ENCODE measurements at regions not wholly inside any gene's neighbourhood (a gene's known extent, or its start where the extent isn't known, plus 50 kb on each side); places are given as distances from the start of the nearest gene placed in this dataset.

GRCh38 chr2:139378373-139378772, 598.2 kb upstream of the NXPH2 start:
- Histone ChIP-seq H3K4me3 (replicated peaks in 1 of 3; ENCODE audit: insufficient read depth in 1 of 3, low read depth in 1 of 3, low read length in 3 of 3) (no peak overlapping the region), H3K36me3 (ENCODE audit: control insufficient read depth in 2 of 2, extremely low read depth in 1 of 2, insufficient read depth in 2 of 2, low read length in 2 of 2) (no peaks in the 10 kb centered on the region), H2AFZ (ENCODE audit: low read depth, low read length) (no peak overlapping the region), H3K4me1 (ENCODE audit: control insufficient read depth, extremely low read depth, insufficient read depth, low read length) (no peaks in the 10 kb centered on the region), H3K9me1 (replicated peaks; ENCODE audit: control insufficient read depth, extremely low read depth, insufficient read depth, low read length) (no peaks in the 10 kb centered on the region), H3K79me2 (ENCODE audit: control insufficient read depth, insufficient read depth, low read length) (no peaks in the 10 kb centered on the region), H3K4me2 (ENCODE audit: insufficient read depth, low read length) (no peak overlapping the region), H3K9me3 (replicated peaks; ENCODE audit: control insufficient read depth, insufficient read depth, low read length) (no peaks in the 10 kb centered on the region), H4K20me1 (replicated peaks; ENCODE audit: control insufficient read depth, extremely low read depth, insufficient read depth, low read length) (no peaks in the 10 kb centered on the region), H3K27me3 (ENCODE audit: control insufficient read depth in 2 of 2, insufficient read depth in 2 of 2, low read length in 2 of 2) (no peaks in the 10 kb centered on the region), H3K9ac (replicated peaks; ENCODE audit: extremely low read depth, insufficient read depth, low read length) (no peak overlapping the region), H3K27ac (ENCODE audit: insufficient read depth, low read depth, low read length) (no peak overlapping the region)
- FAIRE-seq (no peak), DNase-seq (ENCODE audit: low read depth, low spot score) (no peak)
- ChIA-PET CTCF (no interaction called here), POLR2A (no interaction called here)
- intact Hi-C loops (cut with micrococcal nuclease): no loop called here
- no TSS peak for BruUV-seq (replicated peaks)
- TF ChIP-seq JUN (IDR thresholded peaks at IDR 0.05; ENCODE audit: borderline replicate concordance, insufficient read depth, insufficient read length, low read depth): no peak
- TF ChIP-seq POLR2A (IDR thresholded peaks at IDR 0.05; ENCODE audit: low read depth, low read length): no peak
- no peak for TF ChIP-seq EZH2 (IDR thresholded peaks at IDR 0.05; ENCODE audit: borderline replicate concordance, low read depth, low read length, severe bottlenecking)
- no peak for TF ChIP-seq POLR2AphosphoS5 (IDR thresholded peaks at IDR 0.05; ENCODE audit: insufficient read depth, low read depth, low read length)
- no peak for TF ChIP-seq CTCF (IDR thresholded peaks at IDR 0.05; ENCODE audit: extremely low read depth in 1 of 2, insufficient read depth in 1 of 2, low read depth in 1 of 2, low read length in 2 of 2)
- TF ChIP-seq MYC (IDR thresholded peaks at IDR 0.05; ENCODE audit: low read depth, low read length): no peak
- TF ChIP-seq FOS (IDR thresholded peaks at IDR 0.05; ENCODE audit: borderline replicate concordance, insufficient read depth, low read length): no peak
- no peak for TF ChIP-seq GATA2 (IDR thresholded peaks at IDR 0.05; ENCODE audit: insufficient read depth, insufficient read length, low read depth, low read length)
- no peak for TF ChIP-seq MAX (IDR thresholded peaks at IDR 0.05; ENCODE audit: insufficient read depth, insufficient read length)
- dilution Hi-C loops (cut with MboI; ENCODE audit: extremely low pct_ligation_motif_present, low sequenced_read_pairs): no loop called here
